CD14-positive monocyte (primary cell): ENCODE measurements at regions not wholly inside any gene's neighbourhood (a gene's known extent, or its start where the extent isn't known, plus 50 kb on each side); places are given as distances from the start of the nearest gene placed in this dataset.
A peak's percentile ranks its signal among the peaks of the same experiment; 100 is the strongest.

Experiments used
- DNase-seq, 3 donors: peaks; one replicate each; pipeline ENCODE4 v3.0.0-alpha.2; 2011 to 2022
- H2AFZ ChIP-seq: 2 replicates; pipeline ENCODE4 v1.6.0; 2012; ENCODE audit warnings: mild to moderate bottlenecking, low read depth, low read length, inconsistent platforms; ENCODE audit not compliant: insufficient read depth, poor library complexity, severe bottlenecking
- H3K27ac ChIP-seq, 2 donors: 1 replicate in 1 of 2; 2 replicates in 1 of 2; pipeline ENCODE4 v1.5.1; 2012 to 2013; ENCODE audit warnings: low read length in 2 of 2, control low read depth in 1 of 2, inconsistent platforms in 1 of 2, low read depth in 1 of 2, mild to moderate bottlenecking in 1 of 2
- H3K27me3 ChIP-seq, 2 donors: one replicate each; pipeline versions ENCODE4 v1.6.0 to v1.6.1; 2011 to 2013; ENCODE audit warnings: low read length in 2 of 2; ENCODE audit not compliant: control insufficient read depth in 2 of 2, insufficient read depth in 2 of 2
- H3K36me3 ChIP-seq, 2 donors: replicated peaks in 1 of 2; 1 replicate in 1 of 2; 2 replicates in 1 of 2; pipeline versions ENCODE4 v1.5.1 to v1.6.1; 2012 to 2013; ENCODE audit warnings: low read length in 2 of 2, control low read depth in 1 of 2, inconsistent platforms in 1 of 2, mild to moderate bottlenecking in 1 of 2; ENCODE audit not compliant: insufficient read depth in 2 of 2, control insufficient read depth in 1 of 2
- H3K4me1 ChIP-seq, 2 donors: 1 replicate in 1 of 2; 2 replicates in 1 of 2; pipeline versions ENCODE4 v1.5.1 to v1.6.1; 2012 to 2013; ENCODE audit warnings: low read length in 2 of 2, control low read depth in 1 of 2, inconsistent platforms in 1 of 2, mild to moderate bottlenecking in 1 of 2, moderate library complexity in 1 of 2; ENCODE audit not compliant: insufficient read depth in 2 of 2, control insufficient read depth in 1 of 2
- H3K4me2 ChIP-seq: replicated peaks from 2 replicates; pipeline ENCODE3; 2012; ENCODE audit warnings: low read length, moderate library complexity, mild to moderate bottlenecking; ENCODE audit not compliant: poor library complexity, severe bottlenecking; ENCODE audit errors: extremely low read depth
- H3K4me3 ChIP-seq, 3 experiments: fragments of 200-600 bp in 1 of 3; sonication (generic) in 1 of 3; replicated peaks in 1 of 3; 1 replicate in 2 of 3; 2 replicates in 1 of 3; pipeline ENCODE4 v1.5.1; 2011 to 2013; ENCODE audit warnings: low read length in 3 of 3, mild to moderate bottlenecking in 3 of 3, control low read depth in 2 of 3, low read depth in 2 of 3, inconsistent platforms in 1 of 3, moderate library complexity in 1 of 3
- H3K79me2 ChIP-seq: 2 replicates; pipeline ENCODE4 v1.6.0; 2012; ENCODE audit warnings: mild to moderate bottlenecking, control low read depth, inconsistent platforms, low read length, moderate library complexity; ENCODE audit not compliant: insufficient read depth
- H3K9ac ChIP-seq: 2 replicates; pipeline ENCODE4 v1.6.0; 2017; ENCODE audit warnings: low read length, mild to moderate bottlenecking; ENCODE audit not compliant: insufficient read depth, poor library complexity, severe bottlenecking
- H3K9me3 ChIP-seq, 2 donors: replicated peaks in 1 of 2; 1 replicate in 1 of 2; 2 replicates in 1 of 2; pipeline versions ENCODE4 v1.5.1 to v1.6.1; 2012 to 2013; ENCODE audit warnings: low read length in 2 of 2, control low read depth in 1 of 2; ENCODE audit not compliant: control insufficient read depth in 1 of 2, insufficient read depth in 1 of 2
- H4K20me1 ChIP-seq: 2 replicates; pipeline ENCODE4 v1.6.0; 2012; ENCODE audit warnings: mild to moderate bottlenecking, low read length, control low read depth, moderate library complexity; ENCODE audit not compliant: insufficient read depth
- H3K27ac Mint-ChIP-seq, 7 donors: one replicate each; pipeline ENCODE4 v1.8.0; 2020; ENCODE audit warnings: mild to moderate bottlenecking in 7 of 7, mixed read lengths in 7 of 7, moderate library complexity in 6 of 7, inconsistent platforms in 2 of 7
- H3K27me3 Mint-ChIP-seq, 3 donors: one replicate each; pipeline ENCODE4 v1.8.0; 2021 to 2022; ENCODE audit warnings: low read depth in 3 of 3, mild to moderate bottlenecking in 3 of 3, mixed read lengths in 3 of 3, moderate library complexity in 3 of 3, inconsistent platforms in 1 of 3
- H3K36me3 Mint-ChIP-seq, 2 donors: one replicate each; pipeline ENCODE4 v1.8.0; 2020; ENCODE audit warnings: mixed read lengths in 2 of 2, inconsistent platforms in 1 of 2, mild to moderate bottlenecking in 1 of 2
- H3K4me1 Mint-ChIP-seq: one replicate; pipeline ENCODE4 v1.8.0; 2020; ENCODE audit warnings: mild to moderate bottlenecking, mixed read lengths
- H3K4me3 Mint-ChIP-seq, 2 donors: one replicate each; pipeline ENCODE4 v1.8.0; 2020; ENCODE audit warnings: mild to moderate bottlenecking in 2 of 2, mixed read lengths in 2 of 2, moderate library complexity in 1 of 2
- H3K9me3 Mint-ChIP-seq, 7 donors: one replicate each; pipeline ENCODE4 v1.8.0; 2020 to 2022; ENCODE audit warnings: mixed read lengths in 7 of 7, mild to moderate bottlenecking in 6 of 7, moderate library complexity in 6 of 7, inconsistent platforms in 2 of 7
- WGBS: methylation state at CpG from one replicate; pipeline ENCODE4 v1.1.5; 2013; ENCODE audit warnings: missing lambda C conversion rate; ENCODE audit not compliant: insufficient coverage; 5-methylcytosine and 5-hydroxymethylcytosine counted together
- intact Hi-C, 2 donors: fragments of 100-400 bp; cut with micrococcal nuclease; formaldehyde crosslinking; loops; one replicate each; pipeline versions ENCODE4 v1.15.0 to v1.15.1; 2023
- TF ChIP-seq, protein P1 (sequence below): fragments of 200-600 bp; IDR thresholded peaks from one replicate; pipeline ENCODE4 v1.8.0; 2022; ENCODE audit warnings: antibody characterized with exemption, mild to moderate bottlenecking

DNA sequence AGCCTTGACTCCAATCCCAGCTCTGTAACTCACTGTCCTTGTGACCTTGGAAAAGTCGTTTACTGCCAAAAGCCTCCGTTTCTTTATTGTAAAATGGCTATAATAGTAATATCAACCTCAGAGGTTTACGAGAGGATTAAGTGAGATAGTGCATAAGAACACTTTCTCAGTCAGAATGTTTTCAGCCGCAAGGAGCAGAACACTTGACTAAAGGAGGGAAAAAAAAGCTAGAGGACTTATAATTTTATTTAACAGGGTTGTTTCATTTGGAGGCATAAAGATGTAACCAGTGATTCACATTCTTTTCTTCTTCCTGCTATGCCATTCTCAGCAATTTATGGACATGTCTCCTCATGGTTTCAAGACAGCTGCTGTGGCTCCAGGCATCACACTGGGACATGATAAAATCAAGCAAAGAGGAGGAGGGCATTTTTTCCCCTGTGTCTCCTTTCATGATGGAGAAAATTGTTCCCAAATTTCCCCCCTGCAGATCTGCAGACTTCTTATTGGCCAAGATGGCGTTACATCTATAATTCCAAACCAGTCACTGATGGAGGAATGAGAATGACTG is 143.0 kb upstream of the PTPN1 start:
- no peaks in the 10 kb centered on the region for H3K79me2 ChIP-seq
- H3K4me2 ChIP-seq = peak overlapping the region; percentile 49
- H3K27ac ChIP-seq = no peak overlapping the region
- intact Hi-C loops = no loop called here
- Mint-ChIP-seq H3K27me3 (peaks cover 0 to 9% (median 5%) of the 10 kb centered on the region in 3 donors), H3K4me3 (no peak overlapping the region), H3K36me3 (peaks cover 0 to 2% of the 10 kb centered on the region in 2 donors), H3K9me3 (peaks cover 0 to 6% (median 0%) of the 10 kb centered on the region in 7 donors), H3K27ac (no peak overlapping the region), H3K4me1 (peaks cover 20% of the 10 kb centered on the region)
- H3K4me1 ChIP-seq = peaks cover 9 to 16% of the 10 kb centered on the region in 2 donors
- H3K9me3 ChIP-seq = peaks cover 0 to 3% of the 10 kb centered on the region in 2 donors
- H4K20me1 ChIP-seq = no peaks in the 10 kb centered on the region
- H3K36me3 ChIP-seq = no peaks in the 10 kb centered on the region
- no peak overlapping the region for H3K9ac ChIP-seq
- DNase-seq = no peak
- 100% methylated on average over 1 of the region's 5 CpGs for WGBS
- TF ChIP-seq, protein P1, sequence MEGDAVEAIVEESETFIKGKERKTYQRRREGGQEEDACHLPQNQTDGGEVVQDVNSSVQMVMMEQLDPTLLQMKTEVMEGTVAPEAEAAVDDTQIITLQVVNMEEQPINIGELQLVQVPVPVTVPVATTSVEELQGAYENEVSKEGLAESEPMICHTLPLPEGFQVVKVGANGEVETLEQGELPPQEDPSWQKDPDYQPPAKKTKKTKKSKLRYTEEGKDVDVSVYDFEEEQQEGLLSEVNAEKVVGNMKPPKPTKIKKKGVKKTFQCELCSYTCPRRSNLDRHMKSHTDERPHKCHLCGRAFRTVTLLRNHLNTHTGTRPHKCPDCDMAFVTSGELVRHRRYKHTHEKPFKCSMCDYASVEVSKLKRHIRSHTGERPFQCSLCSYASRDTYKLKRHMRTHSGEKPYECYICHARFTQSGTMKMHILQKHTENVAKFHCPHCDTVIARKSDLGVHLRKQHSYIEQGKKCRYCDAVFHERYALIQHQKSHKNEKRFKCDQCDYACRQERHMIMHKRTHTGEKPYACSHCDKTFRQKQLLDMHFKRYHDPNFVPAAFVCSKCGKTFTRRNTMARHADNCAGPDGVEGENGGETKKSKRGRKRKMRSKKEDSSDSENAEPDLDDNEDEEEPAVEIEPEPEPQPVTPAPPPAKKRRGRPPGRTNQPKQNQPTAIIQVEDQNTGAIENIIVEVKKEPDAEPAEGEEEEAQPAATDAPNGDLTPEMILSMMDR = no peak
- H2AFZ ChIP-seq = no peak overlapping the region
- no peaks in the 10 kb centered on the region for H3K27me3 ChIP-seq
- no peak overlapping the region for H3K4me3 ChIP-seq

DNA sequence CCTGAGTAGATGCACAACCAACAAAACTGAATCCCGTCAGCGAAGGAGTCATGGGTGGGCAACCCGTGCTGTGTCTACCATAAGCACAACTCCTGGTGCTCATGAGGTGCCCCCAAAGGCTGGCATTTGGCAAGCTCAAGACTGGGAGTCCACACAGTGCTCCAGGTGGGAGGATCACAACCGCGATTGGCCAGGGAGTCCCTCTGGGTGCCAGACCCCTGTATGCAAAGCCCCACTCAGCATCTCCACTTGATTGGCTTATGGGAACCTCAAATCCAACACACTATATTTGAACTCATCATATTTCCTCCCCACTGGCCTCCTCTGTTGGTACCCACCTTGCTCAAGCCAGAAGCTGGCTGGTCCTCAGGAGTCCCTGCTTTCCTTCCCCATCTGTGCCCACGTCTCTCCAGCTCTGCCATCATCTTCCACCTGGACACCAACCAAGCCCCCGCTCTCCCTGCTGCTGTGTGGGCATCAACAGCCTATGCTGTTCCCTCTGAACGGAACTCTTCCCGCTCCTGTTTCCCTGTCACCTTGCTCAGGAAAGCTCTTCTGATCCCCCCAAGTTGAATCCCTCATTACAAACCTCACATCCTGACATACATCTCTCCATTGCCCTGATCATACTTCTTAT is 142.3 kb upstream of the PTPN1 start:
- Mint-ChIP-seq H3K4me3 (no peak overlapping the region), H3K9me3 (peaks cover 0 to 6% (median 0%) of the 10 kb centered on the region in 7 donors), H3K27me3 (peaks cover 0 to 9% (median 5%) of the 10 kb centered on the region in 3 donors), H3K36me3 (peaks cover 0 to 2% of the 10 kb centered on the region in 2 donors), H3K27ac (no peak overlapping the region), H3K4me1 (peaks cover 20% of the 10 kb centered on the region)
- Histone ChIP-seq H3K9me3 (peaks cover 0 to 3% of the 10 kb centered on the region in 2 donors), H3K27me3 (no peaks in the 10 kb centered on the region), H3K36me3 (no peaks in the 10 kb centered on the region), H3K9ac (no peak overlapping the region), H3K79me2 (no peaks in the 10 kb centered on the region), H3K4me2 (no peak overlapping the region), H3K4me1 (peaks cover 9 to 16% of the 10 kb centered on the region in 2 donors), H4K20me1 (no peaks in the 10 kb centered on the region), H3K4me3 (no peak overlapping the region), H2AFZ (no peak overlapping the region), H3K27ac (no peak overlapping the region)
- DNase-seq = no peak
- intact Hi-C loops = no loop called here
- WGBS = 94% methylated on average over 9 of the region's 9 CpGs
- TF ChIP-seq, protein P1 = no peak
